ENCODE measurements at regions not wholly inside any gene's neighbourhood (a gene's known extent, or its start where the extent isn't known, plus 50 kb on each side); places are given as distances from the start of the nearest gene placed in this dataset.
"Not testable (repeated sequence)": the region's sequence is repeated elsewhere in the genome, so short reads cannot be mapped to it uniquely, and the experiment has no call there.

DNA sequence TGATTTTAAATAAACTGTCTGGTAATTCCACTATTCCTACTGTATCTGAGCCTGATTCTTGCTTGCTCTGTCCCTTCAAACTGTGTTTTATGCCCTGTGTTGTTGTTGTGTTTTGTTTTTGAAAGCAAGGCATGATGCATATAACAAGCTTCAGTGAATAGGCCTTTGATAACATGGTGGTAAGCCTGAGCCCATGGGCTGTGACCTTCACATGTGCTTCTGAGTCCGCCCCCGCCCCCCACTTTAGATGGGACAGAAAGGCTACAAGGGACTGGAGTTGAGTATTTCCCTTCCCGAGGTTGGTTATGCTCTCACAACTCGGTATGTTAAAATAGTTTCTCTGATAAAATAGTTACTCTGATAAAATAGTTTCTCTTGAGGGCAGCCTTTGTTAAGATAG lies 119.0 kb upstream of the WNT7A start:
- DNase-seq (ENCODE audit: insufficient read length, low spot score), result no peak
- FAIRE-seq, result no peak
- TF ChIP-seq CTCF (IDR thresholded peaks at IDR 0.05; ENCODE audit: insufficient read depth, missing control alignments), result no peak

- not testable (repeated sequence) for FAIRE-seq
Measured at GRCh38 chr3:13995216-13995615, 115.3 kb upstream of the WNT7A start.

GRCh38 chr3:13988925-13989324 lies 109.1 kb upstream of the WNT7A start:
- not testable (repeated sequence) for DNase-seq (ENCODE audit: insufficient read length, low spot score); FAIRE-seq

More at GRCh38 chr3:13995216-13995615, 115.3 kb upstream of the WNT7A start:
- DNase-seq (ENCODE audit: insufficient read length, low spot score), result not testable (repeated sequence)

GRCh38 chr3:13976469-13976868 lies 96.6 kb upstream of the WNT7A start:
- no peak for TF ChIP-seq CTCF (IDR thresholded peaks at IDR 0.05; ENCODE audit: insufficient read depth, missing control alignments)
- no peak for FAIRE-seq
- DNase-seq (ENCODE audit: insufficient read length, low spot score), result no peak

DNA sequence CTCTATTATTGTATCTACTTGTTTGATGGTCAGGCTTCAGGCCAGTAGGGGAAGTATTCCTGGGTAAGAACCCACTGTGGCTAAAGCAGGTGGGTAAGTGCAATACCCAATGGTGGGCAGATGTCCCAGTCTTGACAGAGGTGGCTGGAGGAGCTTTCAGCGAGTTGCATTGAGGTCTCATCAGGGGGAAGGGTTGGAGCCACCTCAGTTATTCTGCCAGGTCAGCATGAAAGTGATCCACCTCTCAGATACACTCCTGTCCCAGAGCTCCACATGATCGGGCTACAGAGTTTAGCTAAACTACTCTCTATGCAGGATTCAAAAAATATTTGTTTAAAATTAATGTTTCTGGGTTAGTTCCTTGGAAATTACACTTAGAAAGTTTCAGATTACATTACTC lies 95.8 kb upstream of the WNT7A start:
- DNase-seq (ENCODE audit: insufficient read length, low spot score) (no peak), FAIRE-seq (no peak)
- TF ChIP-seq CTCF (IDR thresholded peaks at IDR 0.05; ENCODE audit: insufficient read depth, missing control alignments), result no peak

DNA sequence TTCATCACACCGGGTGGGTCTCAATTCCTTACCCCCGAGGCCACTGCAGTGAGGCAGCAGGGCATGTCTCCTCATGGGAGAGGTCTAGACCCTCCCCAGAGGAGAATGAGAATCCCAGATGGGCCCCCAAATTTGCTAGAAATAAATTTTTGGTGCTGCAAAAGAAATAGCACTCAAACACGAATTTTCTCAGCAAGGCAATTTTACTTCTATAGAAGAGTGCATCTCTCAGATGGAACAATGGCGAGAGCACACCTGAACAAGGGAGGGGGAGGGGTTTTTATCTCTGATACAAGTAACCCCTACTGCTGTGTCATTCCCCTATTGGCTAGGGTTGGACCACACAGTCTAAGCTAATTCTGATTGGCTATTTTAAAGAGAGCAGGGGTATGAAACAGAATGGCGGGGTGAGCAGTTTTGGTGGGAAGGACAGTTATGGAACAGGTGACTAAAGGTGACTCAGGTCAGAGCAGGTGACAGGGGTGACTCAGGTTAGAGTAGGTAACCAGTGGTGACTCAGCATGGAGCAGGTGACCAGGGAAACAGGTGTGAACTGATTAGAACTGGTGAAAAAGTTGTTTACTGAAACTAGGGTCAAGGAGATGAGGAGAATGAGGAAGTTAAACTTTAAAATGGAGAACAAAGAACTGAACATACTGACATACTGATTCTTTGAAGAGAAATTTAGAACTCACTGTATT lies 93.0 kb upstream of the WNT7A start:
- DNase-seq (ENCODE audit: insufficient read length, low spot score) (no peak), FAIRE-seq (no peak)
- TF ChIP-seq CTCF (IDR thresholded peaks at IDR 0.05; ENCODE audit: insufficient read depth, missing control alignments), result no peak

GRCh38 chr3:13966302-13966701 lies 86.4 kb upstream of the WNT7A start:
- no peak for DNase-seq (ENCODE audit: insufficient read length, low spot score)

More at GRCh38 chr3:13966302-13966701, 86.4 kb upstream of the WNT7A start:
- no peak for TF ChIP-seq CTCF (IDR thresholded peaks at IDR 0.05; ENCODE audit: insufficient read depth, missing control alignments)
- no peak for FAIRE-seq
